Stimulated activated CD8-positive, alpha-beta memory T cell treated with anti-CD3 and anti-CD28 coated beads, Interleukin-4, amount 100 ng/mL, for 48 hours (primary cell): ENCODE measurements at regions not wholly inside any gene's neighbourhood (a gene's known extent, or its start where the extent isn't known, plus 50 kb on each side); places are given as distances from the start of the nearest gene placed in this dataset.

ENCODE experiments used
- DNase-seq: peaks from one replicate; pipeline ENCODE4 v3.0.0-alpha.2; 2020

DNA sequence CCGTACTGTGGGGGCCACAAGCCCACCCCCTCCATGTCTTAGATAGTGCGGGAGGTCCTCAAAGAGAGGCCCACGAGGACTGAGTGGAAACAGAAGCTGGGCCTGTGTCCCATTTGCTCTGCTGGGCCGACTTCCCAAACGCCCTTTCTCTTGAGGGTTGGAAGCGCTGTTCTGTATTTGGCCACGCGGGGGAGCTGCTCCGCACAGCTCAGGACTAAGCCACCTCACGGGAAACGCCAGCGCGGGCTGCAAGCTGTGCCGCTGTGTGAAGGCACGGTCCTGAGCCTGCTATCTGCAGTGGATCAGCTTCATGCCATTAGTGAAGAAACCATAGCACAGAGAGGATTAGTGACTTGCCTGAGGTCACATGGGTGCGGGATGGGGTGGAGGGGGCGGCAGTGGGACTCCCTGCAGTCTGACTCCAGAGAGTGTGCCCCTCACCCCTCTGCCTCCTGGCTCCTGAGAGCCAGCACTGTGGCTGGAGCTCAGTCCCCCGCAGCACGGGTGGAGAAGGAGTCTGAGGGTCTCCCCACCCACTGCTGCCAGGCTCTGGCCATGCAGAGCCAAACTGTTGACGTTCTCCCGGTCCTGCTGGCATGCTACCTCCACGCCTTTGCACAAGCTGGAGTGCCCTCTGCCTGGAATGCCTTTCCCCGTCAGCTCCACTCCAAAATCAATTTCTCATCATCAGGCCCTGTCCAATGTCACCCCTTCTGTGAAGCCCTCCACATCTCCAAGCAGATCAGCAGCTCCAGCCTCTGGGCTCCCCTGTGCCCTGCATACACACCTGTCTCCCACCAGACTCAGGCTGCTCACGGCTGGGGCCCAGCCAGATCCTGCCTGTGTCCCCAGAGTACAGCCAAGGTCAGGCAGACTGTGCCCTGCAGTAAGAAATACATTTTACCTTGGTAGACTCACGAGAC lies 51.5 kb upstream of the LRRC32 start:
- peak; percentile 90 for DNase-seq

DNA sequence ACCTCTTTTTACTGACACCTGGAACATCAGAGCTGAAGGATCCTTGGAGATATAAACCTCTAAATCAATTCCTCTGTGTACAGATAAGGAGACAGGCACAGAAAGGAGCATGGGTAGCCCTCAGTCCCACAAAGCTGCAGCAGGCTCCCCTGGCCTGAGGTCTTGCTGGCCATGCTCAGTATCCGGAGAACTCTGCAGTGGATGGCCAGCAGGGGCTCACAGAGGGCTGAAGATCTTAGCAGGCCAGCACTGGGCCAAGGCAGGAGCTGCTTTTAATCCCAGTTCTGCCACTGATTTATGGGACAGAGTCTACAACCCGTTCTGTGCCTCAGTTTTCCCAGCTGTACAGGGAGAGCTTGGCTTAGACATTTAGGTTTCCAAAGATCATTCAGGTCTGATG lies 52.6 kb upstream of the LRRC32 start:
- DNase-seq: no peak

DNA sequence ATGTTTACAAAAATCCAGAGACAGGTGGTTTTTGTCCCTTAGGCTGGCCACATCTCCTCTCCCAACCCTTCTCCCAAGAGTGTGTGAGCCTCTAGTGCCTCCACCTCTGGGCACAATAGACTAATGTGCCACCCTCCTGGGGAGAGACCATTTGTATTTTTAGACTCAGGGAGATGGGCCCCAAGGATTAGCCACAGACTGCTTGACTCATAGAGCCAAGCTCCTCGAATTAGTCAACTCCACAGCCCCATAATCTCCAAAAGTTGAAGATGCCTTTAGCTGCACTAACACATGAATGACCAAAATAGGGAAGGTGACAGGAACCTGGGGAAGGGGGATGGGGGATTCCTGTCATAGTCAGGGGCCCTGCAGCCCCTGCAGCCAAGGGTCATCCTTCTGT lies 53.0 kb upstream of the LRRC32 start:
- no peak for DNase-seq

DNA sequence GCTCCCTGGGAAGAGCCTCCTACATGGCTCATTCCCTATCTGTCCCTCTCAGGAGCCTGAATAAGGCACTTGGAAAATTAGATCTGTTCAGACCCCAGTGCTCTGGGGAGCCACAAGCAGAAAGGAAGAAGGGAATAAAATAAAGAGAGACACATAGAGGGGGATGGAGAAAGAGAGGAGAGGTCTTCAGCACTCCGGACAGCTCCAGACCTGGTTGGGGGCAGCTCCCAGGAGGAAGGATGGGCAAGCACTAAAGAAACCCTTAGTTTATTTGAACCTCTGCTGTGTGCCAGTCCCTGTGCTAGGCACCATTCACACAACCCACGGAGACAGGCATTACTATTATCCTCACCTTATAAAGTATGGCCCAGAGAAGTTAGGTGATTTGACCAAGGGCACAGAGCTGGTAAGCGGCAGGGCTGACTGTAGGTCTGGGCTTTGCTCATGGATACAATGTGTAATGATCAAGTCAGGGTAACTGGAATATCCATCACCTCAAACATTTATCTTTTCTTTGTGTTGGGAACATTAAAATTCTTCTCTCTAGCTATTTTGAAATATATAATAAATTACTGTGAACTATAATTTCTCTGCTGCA lies 53.7 kb upstream of the LRRC32 start:
- no peak for DNase-seq

DNA sequence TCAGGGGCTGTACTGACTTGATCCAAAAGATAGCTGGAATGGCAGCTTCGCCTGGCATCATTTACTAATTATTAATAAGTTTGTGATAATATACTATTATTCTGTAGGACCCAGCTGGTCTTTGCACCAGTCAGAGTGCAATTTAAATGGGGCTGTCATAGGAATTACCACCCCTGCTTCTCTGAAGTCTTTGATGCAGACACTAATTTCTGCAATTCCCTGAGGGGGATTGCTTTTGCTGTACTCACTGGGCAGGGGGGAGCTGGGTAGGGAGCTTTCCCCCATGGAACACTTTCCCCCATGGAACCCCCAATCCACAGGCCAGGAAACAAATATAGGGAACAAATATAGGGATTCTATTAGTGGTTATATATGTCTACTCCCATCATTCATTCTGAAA lies 54.9 kb upstream of the TSKU start:
- no peak for DNase-seq

DNA sequence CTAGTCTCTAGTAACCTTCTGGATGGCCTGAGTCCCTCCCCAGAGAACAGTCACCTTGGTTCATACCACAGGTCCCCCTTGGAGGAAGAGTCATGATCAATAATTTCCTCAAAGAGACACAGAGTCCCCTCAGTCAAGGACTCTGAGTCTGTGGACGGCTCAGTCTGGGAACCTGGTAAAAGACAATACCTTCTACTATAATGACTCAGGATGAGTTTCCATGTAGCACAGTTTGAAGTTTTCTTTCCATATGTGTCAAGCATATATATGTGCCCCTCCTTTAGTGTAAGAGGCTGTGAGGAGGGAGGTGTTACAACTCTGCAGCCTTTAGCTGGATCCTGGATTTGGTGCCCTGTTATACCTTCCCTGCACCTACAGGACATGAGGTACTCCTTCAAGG lies 54.4 kb upstream of the TSKU start:
- no peak for DNase-seq

DNA sequence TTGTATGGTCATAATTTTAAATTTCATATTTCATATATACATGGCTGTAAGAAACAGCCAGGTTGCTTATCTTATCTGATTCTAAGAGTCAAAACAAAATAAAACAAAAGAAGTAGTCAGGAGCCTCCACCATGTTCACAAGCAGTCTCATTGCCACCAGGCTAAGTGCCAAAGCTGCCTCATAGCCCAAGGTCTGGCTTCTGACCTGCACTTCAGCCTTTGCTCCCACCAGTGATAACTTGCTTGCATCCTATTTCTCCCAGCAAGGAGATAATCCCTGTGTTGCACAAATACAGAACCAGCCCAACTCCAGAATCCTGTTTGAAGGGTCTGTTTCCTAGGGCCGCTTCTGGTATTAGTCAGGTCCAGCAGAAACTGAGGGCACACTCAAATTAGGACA lies 53.9 kb upstream of the TSKU start:
- no peak for DNase-seq

DNA sequence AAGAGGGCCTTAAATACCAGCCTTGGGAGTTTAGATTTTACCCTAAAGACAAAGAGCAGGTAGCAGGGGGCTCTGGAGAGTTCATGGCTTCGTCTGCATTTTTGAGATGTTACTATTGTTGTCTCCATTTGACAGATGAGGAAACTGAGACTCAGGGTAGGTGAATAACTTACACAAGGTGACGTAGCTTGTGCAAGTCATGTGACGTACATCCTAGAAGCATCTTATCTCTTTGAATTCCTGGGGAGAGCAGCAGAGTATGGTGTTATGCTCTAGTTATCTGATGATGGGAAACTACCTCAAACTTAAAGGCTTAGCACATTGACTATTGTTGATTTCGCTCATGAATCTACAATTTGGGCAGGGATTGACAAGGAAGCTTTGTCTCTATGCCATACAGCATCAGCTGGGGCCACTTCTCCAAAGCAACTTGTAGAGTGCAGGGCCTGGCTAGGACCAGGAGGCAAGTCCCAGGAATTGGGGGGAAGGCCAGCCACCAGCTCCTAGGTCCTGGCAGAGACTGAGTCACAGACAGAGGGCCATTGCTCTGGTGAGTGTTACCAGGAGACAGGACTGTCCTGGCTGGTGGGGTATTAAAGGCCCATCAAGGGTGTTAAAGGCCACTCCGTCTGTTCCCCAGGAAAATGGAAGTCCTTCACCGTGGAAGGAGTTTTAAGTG lies 52.1 kb upstream of the TSKU start:
- DNase-seq: no peak

DNA sequence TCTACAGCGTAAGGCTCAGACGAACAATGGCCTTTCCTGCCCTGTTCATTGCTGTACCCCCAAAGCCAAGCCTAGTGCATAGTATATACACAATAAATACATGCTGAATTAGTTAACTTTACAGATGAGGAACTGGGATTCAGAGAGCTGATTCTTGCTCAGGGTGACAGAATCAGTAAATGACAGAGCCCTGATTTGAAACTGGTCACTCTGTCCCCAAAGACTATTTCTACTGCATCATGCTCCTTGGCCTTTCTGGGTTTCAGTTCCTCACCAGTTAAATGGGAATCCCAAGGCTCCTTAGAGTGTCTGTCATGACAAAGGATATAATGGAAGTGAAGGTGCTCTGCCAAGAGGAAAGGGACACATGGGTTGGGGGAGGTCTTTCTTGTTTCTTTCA lies 50.5 kb upstream of the TSKU start:
- no peak for DNase-seq
